ENCODE measurements at regions not wholly inside any gene's neighbourhood (a gene's known extent, or its start where the extent isn't known, plus 50 kb on each side); places are given as distances from the start of the nearest gene placed in this dataset.
A peak's percentile ranks its signal among the peaks of the same experiment; 100 is the strongest.
"Not testable (repeated sequence)": the region's sequence is repeated elsewhere in the genome, so short reads cannot be mapped to it uniquely, and the experiment has no call there.

DNA sequence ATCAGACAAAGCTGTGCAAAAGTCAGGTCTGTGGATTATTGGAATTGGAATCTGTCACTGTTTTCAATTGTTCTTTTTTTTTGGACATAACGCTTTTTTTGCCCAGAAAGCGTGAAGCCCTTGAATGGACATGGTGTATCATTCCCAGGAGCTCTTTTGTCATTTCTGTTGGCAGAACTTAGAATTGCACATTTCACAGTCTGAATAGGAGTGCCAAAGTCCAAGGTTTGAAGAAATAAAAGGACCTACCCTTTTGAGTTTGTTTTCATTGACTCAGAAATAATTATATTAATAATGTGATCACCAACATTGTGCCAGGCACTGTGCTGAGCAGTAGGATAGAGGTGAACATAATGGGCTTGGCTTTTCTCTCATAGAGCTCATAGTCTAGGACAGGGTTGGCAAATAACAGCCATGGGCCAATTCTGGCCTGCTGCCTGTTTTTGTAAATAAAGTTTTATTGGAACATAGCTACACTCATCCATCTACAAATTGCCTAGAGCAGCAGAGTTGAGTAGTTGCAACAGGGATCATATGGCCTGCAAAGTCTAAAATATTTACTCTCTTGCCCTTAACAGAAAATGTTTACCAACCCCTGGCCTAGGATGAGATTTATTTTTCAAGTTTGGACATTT lies 62.6 kb upstream of the ATXN1 start:
- no peaks in the 10 kb centered on the region for H3K4me1 Mint-ChIP-seq (ENCODE audit: unreplicated experiment)
- H3K27ac Mint-ChIP-seq, result no peak overlapping the region
- TF ChIP-seq, protein P1, sequence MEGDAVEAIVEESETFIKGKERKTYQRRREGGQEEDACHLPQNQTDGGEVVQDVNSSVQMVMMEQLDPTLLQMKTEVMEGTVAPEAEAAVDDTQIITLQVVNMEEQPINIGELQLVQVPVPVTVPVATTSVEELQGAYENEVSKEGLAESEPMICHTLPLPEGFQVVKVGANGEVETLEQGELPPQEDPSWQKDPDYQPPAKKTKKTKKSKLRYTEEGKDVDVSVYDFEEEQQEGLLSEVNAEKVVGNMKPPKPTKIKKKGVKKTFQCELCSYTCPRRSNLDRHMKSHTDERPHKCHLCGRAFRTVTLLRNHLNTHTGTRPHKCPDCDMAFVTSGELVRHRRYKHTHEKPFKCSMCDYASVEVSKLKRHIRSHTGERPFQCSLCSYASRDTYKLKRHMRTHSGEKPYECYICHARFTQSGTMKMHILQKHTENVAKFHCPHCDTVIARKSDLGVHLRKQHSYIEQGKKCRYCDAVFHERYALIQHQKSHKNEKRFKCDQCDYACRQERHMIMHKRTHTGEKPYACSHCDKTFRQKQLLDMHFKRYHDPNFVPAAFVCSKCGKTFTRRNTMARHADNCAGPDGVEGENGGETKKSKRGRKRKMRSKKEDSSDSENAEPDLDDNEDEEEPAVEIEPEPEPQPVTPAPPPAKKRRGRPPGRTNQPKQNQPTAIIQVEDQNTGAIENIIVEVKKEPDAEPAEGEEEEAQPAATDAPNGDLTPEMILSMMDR (conservative IDR thresholded peaks at IDR 0.05), result no peak
- H3K4me3 Mint-ChIP-seq, result no peak overlapping the region
- DNase-seq (ENCODE audit: extremely low spot score, unreplicated experiment), result no peak
- H3K9me3 Mint-ChIP-seq, result no peaks in the 10 kb centered on the region
- H3K36me3 Mint-ChIP-seq, result no peaks in the 10 kb centered on the region
- H3K27me3 Mint-ChIP-seq, result peaks cover 13% of the 10 kb centered on the region

DNA sequence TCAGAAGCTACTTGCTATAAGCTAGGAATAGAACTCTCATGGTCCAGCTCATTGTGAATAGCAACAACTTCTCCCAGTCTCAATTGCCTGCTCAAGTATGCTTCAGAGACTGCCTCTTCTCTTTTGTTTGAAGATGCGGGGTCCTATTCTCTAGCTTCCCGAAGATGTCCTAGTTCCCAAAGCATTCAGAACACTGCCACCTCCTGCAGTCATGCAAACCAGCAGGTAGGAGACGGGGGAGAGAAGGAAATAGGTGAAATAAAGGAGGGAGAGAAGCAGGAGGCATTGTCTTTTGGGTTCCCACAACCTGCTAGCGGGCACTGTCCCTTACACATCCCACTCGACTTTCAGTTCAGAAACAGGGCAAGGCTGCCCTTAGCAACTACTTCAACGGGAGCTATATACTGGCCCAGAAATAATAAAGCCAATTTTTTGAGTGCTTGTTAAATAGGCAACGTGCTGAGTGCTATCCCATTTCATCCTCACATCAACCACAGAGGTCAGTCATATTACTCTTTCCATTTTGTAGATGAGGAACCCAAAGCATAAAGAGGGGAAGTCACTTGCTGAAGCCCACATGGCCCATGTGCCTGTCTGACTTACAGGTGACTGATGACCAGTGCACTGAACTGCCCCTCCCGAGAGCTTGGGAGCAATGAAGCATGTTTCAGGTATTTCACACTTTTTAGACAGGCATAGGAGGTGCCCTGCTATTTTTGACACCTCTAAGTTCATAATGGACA lies 61.9 kb upstream of the ATXN1 start:
- no peak overlapping the region for H3K27ac Mint-ChIP-seq
- no peak for DNase-seq (ENCODE audit: extremely low spot score, unreplicated experiment)
- H3K4me3 Mint-ChIP-seq, result no peak overlapping the region
- no peaks in the 10 kb centered on the region for H3K4me1 Mint-ChIP-seq (ENCODE audit: unreplicated experiment)
- TF ChIP-seq, protein P1 (conservative IDR thresholded peaks at IDR 0.05), result no peak
- H3K9me3 Mint-ChIP-seq, result no peaks in the 10 kb centered on the region
- H3K27me3 Mint-ChIP-seq, result peaks cover 13% of the 10 kb centered on the region
- H3K36me3 Mint-ChIP-seq, result no peaks in the 10 kb centered on the region

DNA sequence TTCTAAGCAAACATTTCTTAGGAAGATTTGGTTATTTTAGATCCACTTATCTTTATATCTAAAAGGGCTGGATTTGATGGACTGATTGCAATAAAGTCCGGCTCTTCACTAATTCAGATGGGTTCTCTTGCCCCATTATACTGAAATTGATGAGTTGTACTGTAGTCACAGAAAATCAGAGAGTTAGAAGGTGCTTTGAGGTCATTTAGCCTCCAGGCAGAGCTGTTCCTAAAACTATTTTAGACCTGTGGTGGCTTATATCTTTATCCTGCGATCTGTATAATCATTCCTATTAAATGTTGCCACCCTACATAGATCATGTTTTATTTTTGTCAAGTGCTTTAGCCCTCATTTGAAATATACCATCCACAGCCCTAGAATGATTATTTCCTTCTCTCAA lies 61.3 kb upstream of the ATXN1 start:
- H3K4me3 Mint-ChIP-seq, result no peak overlapping the region
- no peak overlapping the region for H3K27ac Mint-ChIP-seq
- H3K27me3 Mint-ChIP-seq, result peaks cover 13% of the 10 kb centered on the region
- TF ChIP-seq, protein P1 (conservative IDR thresholded peaks at IDR 0.05), result no peak
- no peaks in the 10 kb centered on the region for H3K36me3 Mint-ChIP-seq
- no peak for DNase-seq (ENCODE audit: extremely low spot score, unreplicated experiment)
- H3K4me1 Mint-ChIP-seq (ENCODE audit: unreplicated experiment), result no peaks in the 10 kb centered on the region
- H3K9me3 Mint-ChIP-seq, result no peaks in the 10 kb centered on the region

DNA sequence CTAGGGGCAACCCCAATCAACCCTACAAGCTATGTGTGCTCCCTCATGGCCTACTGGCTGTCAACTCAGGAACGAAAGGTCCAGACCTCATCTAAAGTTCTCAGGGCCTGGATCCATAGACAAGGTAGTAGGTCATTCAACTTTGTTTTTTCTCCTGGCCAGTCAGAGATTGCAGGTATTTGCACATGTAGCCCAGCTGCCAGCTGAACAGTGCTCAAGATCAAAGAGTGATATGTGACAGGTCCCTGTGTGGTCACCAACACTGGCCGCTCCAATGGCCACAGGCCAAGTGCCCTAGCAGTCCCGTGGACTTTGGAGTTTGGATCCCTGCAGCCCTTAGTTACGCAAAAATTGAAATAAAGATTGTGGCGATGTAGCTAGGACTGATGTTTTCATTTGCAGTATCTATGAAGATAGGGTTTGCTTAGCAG lies 60.6 kb upstream of the ATXN1 start:
- TF ChIP-seq, protein P1 (conservative IDR thresholded peaks at IDR 0.05), result no peak
- DNase-seq (ENCODE audit: extremely low spot score, unreplicated experiment), result no peak
- Mint-ChIP-seq H3K27me3 (peaks cover 10% of the 10 kb centered on the region), H3K27ac (peak overlapping the region; percentile 41), H3K9me3 (no peaks in the 10 kb centered on the region), H3K4me3 (no peak overlapping the region), H3K4me1 (ENCODE audit: unreplicated experiment) (no peaks in the 10 kb centered on the region), H3K36me3 (no peaks in the 10 kb centered on the region)

DNA sequence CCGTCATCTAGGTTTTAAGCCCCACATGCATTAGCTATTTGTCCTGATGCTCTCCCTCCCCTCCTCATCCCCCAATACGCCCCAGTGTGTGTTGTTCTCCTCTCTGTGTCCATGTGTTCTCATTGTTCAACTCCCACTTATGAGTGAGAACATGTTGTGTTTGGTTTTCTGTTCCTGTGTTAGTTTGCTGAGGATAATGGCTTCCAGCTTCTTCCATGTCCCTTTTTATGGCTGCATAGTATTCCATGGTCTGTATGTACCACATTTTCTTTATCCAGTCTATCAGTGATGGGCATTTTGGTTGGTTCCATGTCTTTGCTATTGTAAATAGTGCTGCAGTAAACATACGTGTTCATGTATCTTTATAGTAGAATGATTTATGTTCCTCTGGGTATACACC lies 59.0 kb upstream of the ATXN1 start:
- H3K9me3 Mint-ChIP-seq; H3K36me3 Mint-ChIP-seq; H3K4me3 Mint-ChIP-seq; H3K4me1 Mint-ChIP-seq (ENCODE audit: unreplicated experiment); DNase-seq (ENCODE audit: extremely low spot score, unreplicated experiment); H3K27ac Mint-ChIP-seq: not testable (repeated sequence)
- peaks cover 10% of the 10 kb centered on the region for H3K27me3 Mint-ChIP-seq

DNA sequence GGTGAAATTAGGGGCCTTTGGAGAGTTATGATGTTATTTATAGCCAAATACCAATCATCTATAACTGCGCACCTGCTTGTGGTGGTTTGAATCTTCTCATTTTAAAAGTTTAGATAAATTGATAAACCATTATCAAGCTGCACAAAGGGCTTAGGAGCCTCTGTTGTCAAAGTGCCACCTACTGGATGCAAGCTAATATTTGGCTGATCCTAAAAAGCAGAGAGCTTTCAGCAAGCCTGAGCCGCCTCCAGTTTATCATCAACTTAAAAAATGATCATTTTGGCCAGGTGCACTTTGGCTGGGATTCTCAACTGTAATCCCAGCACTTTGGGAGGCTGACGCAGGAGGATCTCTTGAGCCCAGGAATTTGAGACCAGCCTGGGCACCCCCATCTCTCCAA lies 58.5 kb upstream of the ATXN1 start:
- Mint-ChIP-seq H3K4me1 (ENCODE audit: unreplicated experiment) (no peaks in the 10 kb centered on the region), H3K27ac (no peak overlapping the region), H3K9me3 (no peaks in the 10 kb centered on the region), H3K36me3 (no peaks in the 10 kb centered on the region), H3K27me3 (peaks cover 7% of the 10 kb centered on the region), H3K4me3 (no peak overlapping the region)
- TF ChIP-seq, protein P1 (conservative IDR thresholded peaks at IDR 0.05), result peak; percentile 41
- DNase-seq (ENCODE audit: extremely low spot score, unreplicated experiment), result no peak

All from type B pancreatic cell (in vitro differentiated cells).